ENCODE measurements at regions not wholly inside any gene's neighbourhood (a gene's known extent, or its start where the extent isn't known, plus 50 kb on each side); places are given as distances from the start of the nearest gene placed in this dataset.

DNA sequence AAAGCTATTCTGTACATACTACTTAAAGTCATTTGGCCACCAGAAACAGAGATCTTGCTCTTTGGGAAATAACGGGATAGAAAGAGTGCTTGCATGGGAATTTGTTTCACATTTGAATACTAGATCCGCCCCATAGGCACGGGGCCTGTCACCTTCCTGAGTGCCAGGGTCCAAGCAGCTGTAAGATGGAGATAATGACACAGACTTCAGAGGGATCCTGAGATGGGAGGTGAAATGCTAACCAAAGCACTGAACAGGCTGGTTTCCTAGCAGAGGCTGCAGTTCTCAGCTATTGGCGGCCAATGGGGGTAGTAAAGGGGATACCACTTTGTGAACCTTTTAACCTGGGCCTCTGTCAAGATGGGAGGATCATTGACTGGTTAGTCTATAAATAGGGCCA, 225.4 kb downstream of the IRF8 start:
- DNase-seq (ENCODE audit: low read depth): no peak
- no peak for TF ChIP-seq CTCF (IDR thresholded peaks at IDR 0.05; ENCODE audit: control insufficient read depth, extremely low read depth, insufficient read depth)
- H3K4me3 ChIP-seq (ENCODE audit: low read depth, low read length): no peak overlapping the region

- DNase-seq (ENCODE audit: low read depth): no peak
- H3K4me3 ChIP-seq (ENCODE audit: low read depth, low read length): no peak overlapping the region
- no peak for TF ChIP-seq CTCF (IDR thresholded peaks at IDR 0.05; ENCODE audit: control insufficient read depth, extremely low read depth, insufficient read depth)
These were observed 227.9 kb downstream of the IRF8 start for GRCh38 chr16:86126891-86127290.

GRCh38 chr16:86127366-86127765, 228.4 kb downstream of the IRF8 start:
- no peak for TF ChIP-seq CTCF (IDR thresholded peaks at IDR 0.05; ENCODE audit: control insufficient read depth, extremely low read depth, insufficient read depth)
- no peak overlapping the region for H3K4me3 ChIP-seq (ENCODE audit: low read depth, low read length)
- no peak for DNase-seq (ENCODE audit: low read depth)

DNA sequence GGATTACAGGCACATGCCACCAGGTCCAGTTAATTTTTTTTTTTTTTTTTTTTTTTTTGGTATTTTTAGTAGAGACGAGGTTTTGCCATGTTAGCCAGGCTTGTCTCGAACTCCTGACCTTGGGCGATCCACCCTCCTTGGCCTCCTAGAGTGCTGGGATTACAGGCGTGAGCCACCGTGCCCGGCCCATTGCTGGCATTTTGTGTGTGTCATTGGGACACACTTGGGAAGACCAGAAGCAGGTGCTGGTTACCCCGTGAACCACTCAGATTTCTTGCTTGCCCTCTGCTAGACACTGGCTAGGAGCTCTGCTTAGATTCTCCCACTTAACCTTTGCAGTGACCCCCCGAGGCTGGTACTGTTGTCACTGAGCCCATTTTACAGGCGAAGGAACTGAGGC, 229.3 kb downstream of the IRF8 start:
- no peak for TF ChIP-seq CTCF (IDR thresholded peaks at IDR 0.05; ENCODE audit: control insufficient read depth, extremely low read depth, insufficient read depth)
- no peak for DNase-seq (ENCODE audit: low read depth)
- H3K4me3 ChIP-seq (ENCODE audit: low read depth, low read length): no peak overlapping the region

DNA sequence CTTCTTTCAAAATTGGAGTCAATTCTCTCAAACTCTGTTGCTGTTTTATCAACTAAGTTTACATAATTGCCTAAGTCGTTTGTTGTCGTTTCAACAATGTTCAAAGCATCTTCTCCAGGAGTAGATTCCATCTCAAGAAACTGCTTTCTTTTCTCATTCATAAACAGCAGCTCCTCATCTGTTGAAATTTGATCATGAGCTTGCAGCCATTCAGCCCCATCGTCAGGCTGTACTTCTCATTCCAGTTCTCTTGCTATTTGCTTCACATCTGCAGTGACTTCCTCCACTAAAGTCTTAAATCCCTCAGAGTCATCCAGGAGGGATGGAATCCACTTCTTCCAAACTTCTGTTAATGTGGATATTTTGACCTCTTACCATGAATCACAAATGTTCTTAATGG, 230.6 kb downstream of the IRF8 start:
- H3K4me3 ChIP-seq (ENCODE audit: low read depth, low read length): no peak overlapping the region
- TF ChIP-seq CTCF (IDR thresholded peaks at IDR 0.05; ENCODE audit: control insufficient read depth, extremely low read depth, insufficient read depth): no peak
- no peak for DNase-seq (ENCODE audit: low read depth)

GRCh38 chr16:86133377-86133776, 234.4 kb downstream of the IRF8 start:
- no peak overlapping the region for H3K4me3 ChIP-seq (ENCODE audit: low read depth, low read length)
- TF ChIP-seq CTCF (IDR thresholded peaks at IDR 0.05; ENCODE audit: control insufficient read depth, extremely low read depth, insufficient read depth): no peak
- DNase-seq (ENCODE audit: low read depth): no peak

DNA sequence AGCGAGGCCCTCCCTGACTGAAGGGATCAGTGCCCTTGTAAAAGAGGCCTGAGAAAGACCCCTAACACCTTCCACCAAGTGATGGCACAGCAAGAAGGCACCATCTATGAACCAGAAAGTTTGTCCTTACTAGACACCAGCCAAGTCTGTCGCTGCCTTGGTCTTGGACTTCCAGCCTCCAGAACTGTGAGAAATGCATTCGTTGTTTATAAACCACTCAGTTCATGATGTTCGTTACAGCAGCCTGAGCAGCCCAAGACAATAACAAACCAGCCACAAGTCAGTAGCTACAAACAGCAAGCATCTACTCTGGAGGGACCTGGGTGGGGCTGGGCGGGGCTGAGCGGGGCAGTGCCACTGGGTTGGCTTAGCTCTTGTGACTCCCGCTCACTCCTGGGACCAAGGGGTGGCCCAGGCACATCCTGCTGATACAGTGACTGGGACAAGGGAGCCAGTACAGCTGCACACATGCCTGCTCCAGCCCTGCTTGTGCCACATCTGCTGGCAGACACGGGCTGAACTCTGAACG, 234.9 kb downstream of the IRF8 start:
- no peak overlapping the region for H3K4me3 ChIP-seq (ENCODE audit: low read depth, low read length)
- no peak for DNase-seq (ENCODE audit: low read depth)
- TF ChIP-seq CTCF (IDR thresholded peaks at IDR 0.05; ENCODE audit: control insufficient read depth, extremely low read depth, insufficient read depth): no peak
